MM.1S (cell line): ENCODE measurements at regions not wholly inside any gene's neighbourhood (a gene's known extent, or its start where the extent isn't known, plus 50 kb on each side); places are given as distances from the start of the nearest gene placed in this dataset.

Experiments used
- EZH2 ChIP-seq: fragments of 300-600 bp; sonication (generic); optimal IDR thresholded peaks from 2 replicates; pipeline ENCODE3; 2017; ENCODE audit warnings: low read depth, mild to moderate bottlenecking, antibody characterized with exemption, low read length, mixed read lengths
- EZH2phosphoT487 ChIP-seq: fragments of 300-600 bp; sonication (generic); IDR thresholded peaks from 2 replicates; pipeline ENCODE4 v1.6.1; 2018; ENCODE audit warnings: antibody characterized with exemption, low read length
- TF ChIP-seq, protein P1 (sequence below): fragments of 300-600 bp; sonication (generic); IDR thresholded peaks from 2 replicates; pipeline ENCODE4 v1.5.1; 2016; ENCODE audit warnings: antibody characterized with exemption, low read length, mixed read lengths

DNA sequence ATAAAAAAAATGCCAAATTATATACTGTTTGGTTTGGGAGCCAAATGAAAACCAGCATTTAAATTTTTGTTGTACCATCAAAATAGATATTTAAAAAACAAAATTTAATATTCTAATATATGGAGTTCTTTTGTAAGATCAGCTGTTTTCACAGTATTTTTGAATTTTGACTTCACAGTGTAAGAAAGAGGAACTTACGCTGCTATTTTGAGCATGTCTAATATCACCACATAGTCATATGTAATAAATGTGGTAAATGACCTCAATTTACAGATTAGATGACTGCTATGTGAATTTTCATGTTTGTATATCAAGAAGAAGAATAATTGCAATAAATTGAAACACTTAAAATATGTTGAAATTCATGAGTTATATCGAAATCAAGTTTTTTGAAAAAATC lies 189.6 kb downstream of the ARRDC4 start:
- TF ChIP-seq, protein P1, sequence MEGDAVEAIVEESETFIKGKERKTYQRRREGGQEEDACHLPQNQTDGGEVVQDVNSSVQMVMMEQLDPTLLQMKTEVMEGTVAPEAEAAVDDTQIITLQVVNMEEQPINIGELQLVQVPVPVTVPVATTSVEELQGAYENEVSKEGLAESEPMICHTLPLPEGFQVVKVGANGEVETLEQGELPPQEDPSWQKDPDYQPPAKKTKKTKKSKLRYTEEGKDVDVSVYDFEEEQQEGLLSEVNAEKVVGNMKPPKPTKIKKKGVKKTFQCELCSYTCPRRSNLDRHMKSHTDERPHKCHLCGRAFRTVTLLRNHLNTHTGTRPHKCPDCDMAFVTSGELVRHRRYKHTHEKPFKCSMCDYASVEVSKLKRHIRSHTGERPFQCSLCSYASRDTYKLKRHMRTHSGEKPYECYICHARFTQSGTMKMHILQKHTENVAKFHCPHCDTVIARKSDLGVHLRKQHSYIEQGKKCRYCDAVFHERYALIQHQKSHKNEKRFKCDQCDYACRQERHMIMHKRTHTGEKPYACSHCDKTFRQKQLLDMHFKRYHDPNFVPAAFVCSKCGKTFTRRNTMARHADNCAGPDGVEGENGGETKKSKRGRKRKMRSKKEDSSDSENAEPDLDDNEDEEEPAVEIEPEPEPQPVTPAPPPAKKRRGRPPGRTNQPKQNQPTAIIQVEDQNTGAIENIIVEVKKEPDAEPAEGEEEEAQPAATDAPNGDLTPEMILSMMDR: no peak
- TF ChIP-seq EZH2phosphoT487 (no peak), EZH2 (no peak)
